ENCODE measurements at regions not wholly inside any gene's neighbourhood (a gene's known extent, or its start where the extent isn't known, plus 50 kb on each side); places are given as distances from the start of the nearest gene placed in this dataset.

DNA sequence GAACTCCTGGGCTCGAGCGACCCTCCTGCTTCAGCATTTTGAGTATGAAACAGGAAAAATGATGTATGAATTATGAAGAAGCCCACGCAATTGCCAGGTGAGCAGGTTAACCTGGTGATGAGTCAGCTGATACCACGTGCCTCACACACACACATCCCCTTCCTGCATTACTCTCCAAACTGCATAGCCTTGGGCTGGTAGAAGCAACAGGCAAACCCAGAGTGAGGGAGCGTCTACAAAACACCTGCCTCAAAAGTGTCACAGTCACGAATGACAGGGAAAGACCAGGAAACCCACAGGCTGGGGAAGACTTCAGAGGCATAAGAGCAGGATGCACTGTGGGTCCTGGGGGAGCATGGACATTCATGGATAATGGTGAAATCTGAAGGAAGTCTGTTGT is 192.8 kb upstream of the IRS2 start:
- no peak for DNase-seq (ENCODE audit: low spot score, unreplicated experiment)
- TF ChIP-seq, protein P1, sequence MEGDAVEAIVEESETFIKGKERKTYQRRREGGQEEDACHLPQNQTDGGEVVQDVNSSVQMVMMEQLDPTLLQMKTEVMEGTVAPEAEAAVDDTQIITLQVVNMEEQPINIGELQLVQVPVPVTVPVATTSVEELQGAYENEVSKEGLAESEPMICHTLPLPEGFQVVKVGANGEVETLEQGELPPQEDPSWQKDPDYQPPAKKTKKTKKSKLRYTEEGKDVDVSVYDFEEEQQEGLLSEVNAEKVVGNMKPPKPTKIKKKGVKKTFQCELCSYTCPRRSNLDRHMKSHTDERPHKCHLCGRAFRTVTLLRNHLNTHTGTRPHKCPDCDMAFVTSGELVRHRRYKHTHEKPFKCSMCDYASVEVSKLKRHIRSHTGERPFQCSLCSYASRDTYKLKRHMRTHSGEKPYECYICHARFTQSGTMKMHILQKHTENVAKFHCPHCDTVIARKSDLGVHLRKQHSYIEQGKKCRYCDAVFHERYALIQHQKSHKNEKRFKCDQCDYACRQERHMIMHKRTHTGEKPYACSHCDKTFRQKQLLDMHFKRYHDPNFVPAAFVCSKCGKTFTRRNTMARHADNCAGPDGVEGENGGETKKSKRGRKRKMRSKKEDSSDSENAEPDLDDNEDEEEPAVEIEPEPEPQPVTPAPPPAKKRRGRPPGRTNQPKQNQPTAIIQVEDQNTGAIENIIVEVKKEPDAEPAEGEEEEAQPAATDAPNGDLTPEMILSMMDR (IDR thresholded peaks at IDR 0.05; ENCODE audit: unreplicated experiment): no peak
- Mint-ChIP-seq H3K27ac (no peak overlapping the region), H3K9me3 (ENCODE audit: low read depth) (no peaks in the 10 kb centered on the region), H3K36me3 (ENCODE audit: insufficient read depth) (no peaks in the 10 kb centered on the region), H3K4me3 (ENCODE audit: low read depth) (no peak overlapping the region), H3K27me3 (peaks cover 6% of the 10 kb centered on the region), H3K4me1 (ENCODE audit: low read depth) (peaks cover 11% of the 10 kb centered on the region)

DNA sequence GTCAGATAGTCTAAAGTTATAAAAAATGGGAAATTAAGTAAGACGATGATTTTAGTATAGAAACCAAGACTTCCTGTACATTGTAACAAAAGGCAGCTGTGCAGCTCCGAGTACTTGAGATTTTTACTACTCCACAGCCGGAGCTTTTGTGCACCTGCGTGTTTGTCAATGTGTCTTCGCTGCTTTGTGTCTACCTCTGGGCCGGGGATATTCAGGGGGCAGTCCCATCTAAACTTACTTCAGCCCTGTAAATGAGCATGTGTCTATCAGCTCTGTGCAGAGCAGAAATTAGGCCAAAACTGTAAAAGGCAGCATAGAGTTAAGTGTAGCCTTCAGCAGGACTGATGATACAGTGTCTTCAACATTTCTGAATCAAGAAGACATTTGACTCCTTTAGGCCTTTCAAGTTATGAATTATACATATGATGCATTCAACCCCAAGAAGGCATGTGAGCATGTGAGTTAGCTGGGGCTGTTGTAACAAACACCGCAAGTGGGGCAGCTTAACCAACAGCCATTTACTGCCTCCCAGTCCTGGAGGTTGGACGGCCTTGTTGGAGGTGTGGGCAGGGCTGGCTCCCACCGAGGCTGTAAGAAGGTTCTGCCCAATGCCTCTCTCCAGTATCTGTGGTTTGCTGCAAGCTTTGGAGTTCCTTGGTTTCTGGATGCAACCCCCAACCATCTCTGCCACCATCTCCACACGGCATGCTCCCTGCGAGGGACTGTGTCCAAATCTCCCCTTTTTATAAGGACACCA is 191.0 kb upstream of the IRS2 start:
- TF ChIP-seq, protein P1 (IDR thresholded peaks at IDR 0.05; ENCODE audit: unreplicated experiment): no peak
- Mint-ChIP-seq H3K4me3 (ENCODE audit: low read depth) (no peak overlapping the region), H3K36me3 (ENCODE audit: insufficient read depth) (no peaks in the 10 kb centered on the region), H3K27me3 (peaks cover 6% of the 10 kb centered on the region), H3K4me1 (ENCODE audit: low read depth) (peaks cover 1% of the 10 kb centered on the region), H3K27ac (no peak overlapping the region), H3K9me3 (ENCODE audit: low read depth) (no peaks in the 10 kb centered on the region)
- no peak for DNase-seq (ENCODE audit: low spot score, unreplicated experiment)

DNA sequence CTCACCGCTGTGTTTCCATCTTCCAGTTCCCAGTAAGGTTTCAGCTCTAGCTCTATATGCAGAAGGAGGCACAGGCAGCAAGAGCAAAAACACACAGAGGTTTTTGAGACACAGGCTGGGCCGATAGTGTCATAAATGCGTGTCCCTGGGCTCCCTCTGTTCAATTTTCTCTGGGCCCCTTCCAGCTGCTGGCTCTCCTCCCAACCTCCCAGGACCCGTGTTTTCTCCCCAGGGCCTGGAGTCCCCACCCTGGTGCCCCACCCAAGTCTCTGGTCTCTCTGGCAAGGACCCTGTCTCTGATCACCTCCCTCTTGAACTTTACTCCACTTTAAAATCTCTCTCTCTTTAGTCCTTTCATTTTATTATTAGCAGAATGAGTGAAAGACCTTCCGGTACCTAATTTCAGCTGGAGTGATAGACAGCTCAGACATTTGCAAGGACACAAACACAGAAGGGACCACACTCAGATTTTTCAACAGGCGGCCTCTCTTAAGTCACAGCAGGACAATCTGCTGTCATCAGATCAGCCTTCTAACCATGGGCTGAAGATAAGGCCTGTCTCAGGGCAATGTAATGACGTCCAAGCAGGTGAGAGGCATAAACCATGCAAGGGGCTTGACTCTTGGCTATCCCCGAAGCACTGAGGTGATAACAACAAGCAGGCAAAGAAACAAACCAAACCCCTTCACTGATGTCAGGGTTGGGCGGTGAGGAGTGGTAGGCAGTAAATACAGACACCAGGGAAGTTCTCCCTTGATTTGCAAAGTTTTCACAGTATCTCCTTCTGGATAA is 190.0 kb upstream of the IRS2 start:
- H3K27me3 Mint-ChIP-seq: peaks cover 6% of the 10 kb centered on the region
- no peaks in the 10 kb centered on the region for H3K9me3 Mint-ChIP-seq (ENCODE audit: low read depth)
- no peak overlapping the region for H3K27ac Mint-ChIP-seq
- TF ChIP-seq, protein P1 (IDR thresholded peaks at IDR 0.05; ENCODE audit: unreplicated experiment): no peak
- no peak overlapping the region for H3K4me3 Mint-ChIP-seq (ENCODE audit: low read depth)
- no peak for DNase-seq (ENCODE audit: low spot score, unreplicated experiment)
- H3K36me3 Mint-ChIP-seq (ENCODE audit: insufficient read depth): no peaks in the 10 kb centered on the region
- no peaks in the 10 kb centered on the region for H3K4me1 Mint-ChIP-seq (ENCODE audit: low read depth)

DNA sequence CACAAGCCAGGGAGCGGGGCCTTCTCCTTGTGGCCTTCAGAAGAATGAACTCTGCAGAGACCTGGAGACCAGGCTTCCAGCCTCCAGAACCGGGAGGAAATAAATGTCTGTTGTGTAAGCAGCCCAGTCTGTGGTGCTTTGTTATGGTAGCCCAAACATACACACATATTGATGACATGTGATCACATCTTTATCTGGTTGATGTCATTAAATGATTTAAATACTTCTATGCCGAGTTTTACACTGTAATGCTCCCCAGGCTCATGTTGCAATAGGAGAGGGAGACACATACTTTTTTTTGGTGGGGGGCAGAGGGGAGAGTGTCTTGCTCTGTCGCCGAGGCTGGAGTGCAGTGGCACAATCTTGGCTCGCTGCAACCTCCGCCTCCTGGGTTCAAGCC is 188.0 kb upstream of the IRS2 start:
- DNase-seq (ENCODE audit: low spot score, unreplicated experiment): no peak
- Mint-ChIP-seq H3K27me3 (peaks cover 6% of the 10 kb centered on the region), H3K4me1 (ENCODE audit: low read depth) (no peaks in the 10 kb centered on the region), H3K27ac (no peak overlapping the region), H3K9me3 (ENCODE audit: low read depth) (peaks cover 13% of the 10 kb centered on the region), H3K36me3 (ENCODE audit: insufficient read depth) (no peaks in the 10 kb centered on the region), H3K4me3 (ENCODE audit: low read depth) (no peak overlapping the region)
- TF ChIP-seq, protein P1 (IDR thresholded peaks at IDR 0.05; ENCODE audit: unreplicated experiment): no peak

DNA sequence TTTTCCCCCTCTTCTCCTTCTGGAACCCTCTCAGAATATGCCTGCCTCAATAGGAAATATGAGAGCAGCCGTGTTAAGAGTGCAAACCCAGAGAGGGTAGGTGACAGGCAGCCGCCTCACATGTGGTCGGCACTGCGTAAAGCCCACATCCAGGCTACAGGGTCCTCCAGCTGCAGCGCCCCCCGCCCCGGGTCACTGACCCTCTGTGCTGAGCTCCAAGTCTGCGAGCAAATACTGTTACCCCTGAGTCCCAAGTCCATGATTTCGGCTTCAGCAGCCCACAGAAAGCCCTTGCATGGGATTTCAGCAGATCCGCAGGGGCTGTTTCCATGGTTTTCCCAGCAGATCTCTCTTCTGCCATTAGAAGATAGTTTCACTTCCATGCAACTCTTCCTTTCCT is 186.9 kb upstream of the IRS2 start:
- no peaks in the 10 kb centered on the region for H3K36me3 Mint-ChIP-seq (ENCODE audit: insufficient read depth)
- no peak for DNase-seq (ENCODE audit: low spot score, unreplicated experiment)

More for the DNA sequence above, 186.9 kb upstream of the IRS2 start:
- peaks cover 13% of the 10 kb centered on the region for H3K9me3 Mint-ChIP-seq (ENCODE audit: low read depth)
- peaks cover 6% of the 10 kb centered on the region for H3K27me3 Mint-ChIP-seq
- H3K27ac Mint-ChIP-seq: no peak overlapping the region
- TF ChIP-seq, protein P1 (IDR thresholded peaks at IDR 0.05; ENCODE audit: unreplicated experiment): no peak
- no peak overlapping the region for H3K4me3 Mint-ChIP-seq (ENCODE audit: low read depth)
- H3K4me1 Mint-ChIP-seq (ENCODE audit: low read depth): no peaks in the 10 kb centered on the region

Measured in progenitor cell of endocrine pancreas (in vitro differentiated cells).